8988T (cell line): ENCODE measurements at regions not wholly inside any gene's neighbourhood (a gene's known extent, or its start where the extent isn't known, plus 50 kb on each side); places are given as distances from the start of the nearest gene placed in this dataset.

ENCODE experiments used
- DNase-seq: peaks from one replicate; pipeline ENCODE4 v3.0.0; 2011

- no peak for DNase-seq
These were observed 1246.0 kb upstream of the CITED2 start for GRCh38 chr6:140620496-140620895.

DNA sequence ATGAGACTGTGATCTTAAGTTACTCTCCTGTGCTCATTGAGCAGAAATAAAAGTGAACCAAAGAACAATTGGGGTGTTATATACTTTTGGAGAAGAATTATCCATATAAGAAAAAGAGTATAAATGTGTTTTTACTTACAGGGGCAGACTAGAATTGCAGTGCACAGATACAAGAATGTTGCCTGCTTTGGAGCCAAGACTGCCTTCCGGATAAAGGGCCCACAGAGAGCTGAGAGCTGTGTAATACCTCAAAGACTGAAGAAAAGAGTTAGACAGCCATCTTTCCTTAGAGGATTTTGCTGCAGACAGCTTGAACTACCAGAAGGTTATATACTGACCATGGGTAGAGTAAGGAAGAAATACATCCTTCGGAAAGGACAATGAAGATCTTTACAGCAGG, 1235.5 kb upstream of the CITED2 start:
- DNase-seq, result no peak

GRCh38 chr6:140609321-140609720, 1234.9 kb upstream of the CITED2 start:
- no peak for DNase-seq

- DNase-seq, result no peak
These were observed 1230.3 kb upstream of the CITED2 start for GRCh38 chr6:140604786-140605185.

GRCh38 chr6:140602431-140603248, 1228.2 kb upstream of the CITED2 start:
- no peak for DNase-seq

DNA sequence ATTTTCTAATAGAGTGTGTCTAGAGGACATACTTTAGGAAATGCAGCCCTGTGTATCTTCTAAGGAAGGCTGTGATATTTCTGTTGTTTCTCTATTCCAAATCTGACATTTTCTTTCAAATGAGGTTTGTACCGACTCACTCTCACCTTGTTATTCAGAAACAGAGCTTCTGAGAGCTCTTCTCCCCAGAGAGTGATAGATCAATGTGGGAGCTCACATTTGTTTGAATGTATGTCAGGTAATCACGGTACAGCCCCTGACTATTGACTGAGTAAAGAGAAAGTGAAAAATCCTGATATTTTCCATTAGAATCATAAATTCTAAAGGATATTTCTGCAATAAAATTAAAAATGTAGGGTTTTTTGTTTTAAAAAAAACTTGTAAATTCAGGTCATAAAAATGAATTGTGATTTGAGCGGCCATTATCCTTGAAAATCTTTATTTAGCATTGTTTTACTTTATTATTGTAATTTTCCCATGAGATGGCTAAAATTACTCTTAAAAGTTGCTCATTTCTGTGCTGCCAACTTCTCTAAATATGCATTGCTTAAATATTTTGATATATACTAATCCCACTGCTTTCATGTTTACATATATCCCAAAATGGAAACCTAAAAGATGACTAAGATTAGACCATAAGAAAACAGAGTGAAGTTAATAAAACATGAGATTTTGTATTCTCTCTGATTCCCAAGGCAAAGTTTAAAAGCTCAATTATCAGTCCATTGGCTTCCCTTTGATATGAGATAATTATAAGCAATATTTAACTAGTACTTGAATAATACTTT, 1226.8 kb upstream of the CITED2 start:
- no peak for DNase-seq

- no peak for DNase-seq
These were observed 1225.5 kb upstream of the CITED2 start for GRCh38 chr6:140599916-140600315.

DNA sequence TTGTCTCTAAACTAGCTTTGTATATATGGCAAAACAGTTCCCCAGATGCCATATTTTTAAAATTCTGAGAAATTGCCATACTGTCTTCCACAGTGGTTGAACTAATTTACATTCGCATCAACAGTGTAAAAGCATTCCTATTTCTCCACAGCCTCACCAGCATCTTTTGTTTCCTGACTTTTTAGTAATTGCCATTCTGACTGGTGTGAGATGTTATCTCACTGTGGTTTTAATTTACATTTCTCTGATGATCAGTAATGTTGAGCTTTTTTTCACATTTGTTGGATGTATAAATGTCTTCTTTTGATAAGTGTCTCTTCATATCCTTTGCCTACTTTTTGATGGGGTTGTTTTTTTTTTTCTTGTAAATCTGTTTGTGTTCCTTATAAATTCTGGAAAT, 1222.7 kb upstream of the CITED2 start:
- DNase-seq, result no peak

DNA sequence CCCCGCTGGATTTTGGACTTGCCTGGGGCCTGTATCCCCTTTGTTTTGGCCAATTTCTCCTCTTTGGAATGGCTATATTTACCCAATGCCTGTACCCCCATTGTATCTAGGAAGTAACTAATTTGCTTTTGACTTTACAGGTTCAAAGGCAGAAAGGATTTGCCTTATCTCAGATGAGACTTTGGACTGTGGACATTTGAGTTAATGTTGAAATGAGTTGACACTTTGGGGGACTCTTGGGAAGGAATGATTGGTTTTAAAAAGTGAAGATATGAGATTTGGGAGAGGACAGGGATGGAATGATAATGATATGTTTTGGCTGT, 1220.3 kb upstream of the CITED2 start:
- no peak for DNase-seq

DNA sequence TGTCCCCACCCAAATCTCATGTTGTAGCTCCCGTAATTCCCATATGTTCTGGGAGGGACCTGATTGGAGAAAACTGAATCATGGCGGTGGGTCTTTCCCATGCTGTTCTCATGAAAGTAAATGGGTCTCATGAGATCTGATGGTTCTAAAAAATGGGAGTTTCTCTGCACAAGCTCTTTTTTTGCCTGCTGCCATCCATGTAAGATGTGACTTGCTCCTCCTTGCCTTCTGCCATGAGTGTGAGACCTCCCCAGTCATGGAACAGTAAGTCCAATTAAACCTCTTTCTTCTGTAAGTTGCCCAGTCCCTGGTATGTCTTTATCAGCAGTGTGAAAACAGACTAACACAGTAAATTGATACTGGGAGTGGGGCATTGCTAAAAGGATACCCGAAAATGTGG, 1218.4 kb upstream of the CITED2 start:
- no peak for DNase-seq

GRCh38 chr6:140590641-140591040, 1216.2 kb upstream of the CITED2 start:
- no peak for DNase-seq

DNA sequence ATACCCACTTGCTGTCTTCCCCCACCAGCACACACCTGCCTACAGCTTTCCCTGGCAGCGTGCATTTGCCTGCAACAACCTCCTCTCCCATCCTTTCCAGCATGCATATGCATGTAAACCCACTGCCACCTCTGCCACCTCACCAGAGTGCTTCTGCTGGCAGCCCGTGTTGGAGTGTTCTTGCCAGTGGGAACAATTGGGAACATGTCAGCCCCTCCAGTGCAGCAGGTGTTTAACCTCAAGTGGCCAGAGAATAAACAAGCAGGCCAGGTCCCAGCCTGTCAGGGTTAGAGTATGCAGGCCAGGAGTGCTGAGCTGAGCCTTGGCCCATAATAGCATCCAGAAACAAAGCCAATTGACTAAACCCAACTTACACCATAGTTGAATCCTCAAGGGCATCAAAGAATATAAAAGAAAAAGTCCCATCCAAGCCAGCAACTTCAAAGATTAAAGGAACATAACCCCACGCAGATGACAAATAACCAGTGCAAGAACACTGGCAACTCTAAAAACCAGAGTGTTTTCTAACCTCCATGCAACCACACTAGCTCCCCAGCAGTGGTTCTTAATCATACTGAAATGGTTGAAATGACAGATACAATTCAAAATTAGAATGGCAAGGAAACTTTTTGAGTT, 1212.1 kb upstream of the CITED2 start:
- DNase-seq, result no peak

GRCh38 chr6:140581601-140582000, 1207.2 kb upstream of the CITED2 start:
- DNase-seq, result no peak

DNA sequence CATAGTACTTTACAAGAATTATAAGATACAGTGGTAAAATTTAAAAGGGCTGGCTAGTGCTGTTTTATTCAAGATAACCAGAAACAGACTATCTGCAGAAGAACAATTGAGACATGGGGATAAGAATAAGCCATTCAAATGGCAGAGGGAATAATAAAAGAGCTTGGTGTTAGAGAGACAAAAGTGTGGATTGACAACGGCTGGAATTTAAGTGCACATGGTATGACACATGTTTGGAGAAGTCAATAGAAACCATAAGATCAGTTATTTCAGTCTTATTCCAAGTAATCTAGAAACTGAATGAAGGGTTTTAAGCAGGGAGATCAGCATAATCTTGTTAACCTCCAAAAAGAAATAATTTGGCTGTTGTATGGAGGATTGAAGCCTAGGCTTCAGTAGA, 1205.5 kb upstream of the CITED2 start:
- no peak for DNase-seq

DNA sequence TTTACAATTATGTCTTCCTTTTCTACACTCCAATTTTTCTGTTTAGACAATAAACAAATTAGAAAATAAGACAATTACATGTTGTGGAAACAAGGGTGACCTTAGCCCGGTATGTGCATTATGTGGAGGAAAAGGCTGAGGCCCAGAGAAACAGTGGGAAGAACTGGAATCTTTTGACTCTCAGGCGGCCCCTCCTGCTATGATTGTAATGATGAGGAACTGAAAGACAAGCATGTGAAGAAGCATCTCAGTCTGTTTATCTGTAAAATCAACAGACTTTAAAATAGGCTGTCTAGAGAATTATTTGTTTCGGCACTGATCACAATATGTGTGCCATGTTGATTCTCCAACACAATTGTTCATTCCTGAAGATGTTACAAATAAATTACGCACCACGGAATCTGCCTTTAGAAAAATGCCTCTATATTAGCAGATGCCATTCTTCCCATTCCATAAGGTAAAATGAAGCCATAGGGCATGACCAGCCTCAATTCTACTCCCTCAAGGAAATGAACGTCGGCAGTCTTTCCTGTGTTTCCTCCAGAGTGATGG, 1201.6 kb upstream of the CITED2 start:
- no peak for DNase-seq

GRCh38 chr6:140572867-140573266, 1198.4 kb upstream of the CITED2 start:
- DNase-seq, result no peak

DNA sequence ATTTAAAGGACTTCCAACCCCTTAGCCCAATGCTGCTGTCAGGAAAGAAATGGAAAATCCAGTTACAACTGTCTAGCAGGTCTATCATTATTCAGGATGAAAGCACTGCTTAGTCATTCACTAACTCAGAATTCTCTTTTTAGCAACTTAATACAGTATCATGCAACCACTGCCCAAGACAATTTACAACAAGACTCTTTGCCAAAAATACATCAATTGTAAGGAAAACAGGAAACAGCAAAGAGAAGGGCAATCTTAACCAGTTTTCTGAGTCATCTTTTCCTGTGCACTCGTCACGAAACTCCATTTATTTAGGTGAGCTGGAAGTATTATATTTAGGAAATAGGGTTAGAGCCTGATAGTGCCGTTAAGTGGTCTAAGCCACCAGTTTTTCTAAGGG, 1197.7 kb upstream of the CITED2 start:
- no peak for DNase-seq

GRCh38 chr6:140571145-140571544, 1196.7 kb upstream of the CITED2 start:
- no peak for DNase-seq

- no peak for DNase-seq
These were observed 1193.0 kb upstream of the CITED2 start for GRCh38 chr6:140567466-140567865.

- no peak for DNase-seq
These were observed 1192.4 kb upstream of the CITED2 start for GRCh38 chr6:140566781-140567277.

- DNase-seq, result no peak
These were observed 1189.3 kb upstream of the CITED2 start for GRCh38 chr6:140563728-140564127.

DNA sequence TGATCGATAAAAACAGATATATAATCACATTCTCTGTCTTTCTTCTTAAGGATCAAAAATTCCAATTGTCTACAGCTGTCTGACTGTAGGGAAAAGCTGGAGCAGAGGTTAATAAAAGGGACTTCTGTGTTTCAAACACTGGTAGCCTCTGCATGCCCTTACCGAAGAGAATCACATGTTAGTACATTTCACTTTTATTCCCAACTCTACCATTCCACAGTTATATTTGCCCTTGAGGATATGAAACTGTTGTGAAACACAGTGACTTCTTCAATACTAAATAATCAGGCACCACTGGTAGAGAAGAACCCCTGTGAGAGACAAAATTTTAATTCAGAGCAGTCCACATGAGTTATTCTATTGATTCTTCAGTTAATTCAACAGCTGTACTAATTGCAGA, 1187.3 kb upstream of the CITED2 start:
- no peak for DNase-seq

GRCh38 chr6:140560671-140561070, 1186.2 kb upstream of the CITED2 start:
- DNase-seq, result no peak

GRCh38 chr6:140559458-140559857, 1185.0 kb upstream of the CITED2 start:
- no peak for DNase-seq
